ENCODE measurements at regions not wholly inside any gene's neighbourhood (a gene's known extent, or its start where the extent isn't known, plus 50 kb on each side); places are given as distances from the start of the nearest gene placed in this dataset.

DNA sequence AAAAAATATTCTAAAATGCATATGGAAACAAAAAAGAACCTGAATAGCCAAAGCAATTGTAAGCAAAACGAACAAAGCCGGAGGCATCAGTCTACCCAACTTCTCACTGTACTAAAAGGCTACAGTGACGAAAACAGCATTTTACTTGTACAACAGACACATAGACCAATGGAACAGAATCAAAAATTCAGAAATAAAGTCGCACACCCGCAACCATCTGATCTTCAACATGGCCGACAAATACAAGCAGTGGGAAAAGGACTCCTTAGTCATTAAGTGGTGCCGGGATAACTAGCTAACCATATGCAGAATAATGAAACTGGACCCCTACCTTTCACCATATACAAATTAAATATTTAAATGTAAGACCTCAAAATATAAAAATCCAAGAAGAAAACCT is 203.9 kb upstream of the PPFIA2 start:
- no peak for DNase-seq (ENCODE audit: extremely low read depth in 1 of 2, low read depth in 1 of 2)

DNA sequence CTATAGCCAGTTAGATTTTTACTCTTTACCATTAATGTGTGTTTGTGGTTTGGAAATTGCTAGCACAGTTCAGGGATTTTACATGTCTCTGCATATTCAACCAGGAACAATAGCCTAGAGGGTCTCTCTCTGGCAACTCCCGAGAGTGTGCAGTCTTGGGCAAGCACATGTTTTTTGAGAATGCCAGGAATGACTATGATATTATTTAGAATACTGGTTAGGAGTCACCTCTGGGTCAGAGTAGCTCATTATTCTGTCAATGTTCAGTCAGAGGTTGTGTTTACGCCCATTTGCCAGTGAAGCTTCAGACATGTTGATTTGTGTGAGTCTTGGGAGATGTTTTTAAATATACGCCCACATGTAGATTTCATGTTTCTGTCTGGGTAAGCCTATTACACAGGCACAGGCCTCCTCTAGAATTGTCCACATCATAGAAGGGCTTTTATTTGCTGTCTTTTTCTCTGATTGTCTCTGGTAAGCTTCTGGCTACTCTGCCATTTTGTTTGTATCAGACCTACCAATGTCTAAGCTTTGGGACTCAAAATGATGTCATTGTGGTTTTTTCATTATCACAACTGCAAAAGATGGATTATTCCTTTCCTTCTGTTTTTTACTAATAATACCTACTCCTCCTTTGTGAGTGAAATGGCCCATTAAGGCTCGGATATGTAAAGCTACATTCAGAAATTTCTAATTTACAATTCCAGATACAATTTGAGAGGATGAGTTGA is 203.1 kb upstream of the PPFIA2 start:
- no peak for DNase-seq (ENCODE audit: extremely low read depth in 1 of 2, low read depth in 1 of 2)

DNA sequence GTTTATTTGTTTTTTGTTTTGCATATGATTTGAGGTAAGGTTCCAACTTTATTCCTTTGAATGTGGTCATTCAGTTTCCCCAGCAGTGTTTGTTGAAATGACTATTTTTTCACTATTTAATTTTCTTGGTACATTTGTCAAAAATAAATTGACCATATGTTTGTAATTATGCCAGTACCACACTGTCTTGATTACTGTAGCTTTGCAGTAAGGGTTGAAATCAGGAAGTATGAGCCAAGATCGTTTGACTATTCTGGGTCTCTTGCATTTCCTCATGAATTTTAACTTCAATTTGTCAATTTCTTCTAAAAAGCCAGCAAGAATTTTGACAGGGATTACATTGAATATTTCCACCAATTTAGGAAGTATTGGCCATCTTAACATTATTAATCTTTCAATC is 199.3 kb upstream of the PPFIA2 start:
- no peak for DNase-seq (ENCODE audit: extremely low read depth in 1 of 2, low read depth in 1 of 2)

DNA sequence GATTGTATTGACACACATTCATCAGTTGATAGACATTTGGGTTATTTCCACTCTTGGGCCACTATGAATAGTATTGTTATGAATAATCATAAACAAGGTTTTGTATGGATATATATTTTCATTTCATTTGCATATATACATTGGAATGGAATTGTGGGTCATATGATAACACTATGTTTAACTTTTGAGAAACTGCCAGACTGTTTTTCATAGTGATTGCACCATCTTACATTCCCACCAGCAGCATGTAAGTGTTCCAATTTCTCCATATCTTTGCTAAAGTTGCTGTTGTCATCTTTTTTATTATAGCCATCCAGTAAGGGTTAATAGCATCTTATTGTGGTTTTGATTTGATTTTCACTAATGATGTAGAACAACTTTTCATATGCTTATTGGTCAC is 198.5 kb upstream of the PPFIA2 start:
- DNase-seq (ENCODE audit: extremely low read depth in 1 of 2, low read depth in 1 of 2), result no peak

DNA sequence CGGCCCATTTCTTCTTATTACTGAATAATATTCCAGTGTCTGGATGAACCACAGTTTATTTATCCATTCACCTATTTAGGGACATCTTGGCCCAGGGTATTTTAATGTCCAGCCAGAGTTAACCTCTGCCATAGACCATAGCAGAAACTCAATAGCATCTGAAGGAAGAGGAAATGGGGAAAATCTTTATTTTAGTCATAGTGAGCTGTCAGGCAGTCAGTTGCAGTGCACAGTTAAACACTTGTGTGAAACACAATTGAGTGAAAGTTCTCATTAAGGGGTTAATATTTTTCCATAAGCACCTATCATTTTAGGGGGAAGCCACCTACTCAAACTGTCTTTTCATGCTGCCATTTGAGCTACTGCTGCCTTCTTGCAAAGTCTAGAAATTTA is 197.3 kb upstream of the PPFIA2 start:
- DNase-seq (ENCODE audit: extremely low read depth in 1 of 2, low read depth in 1 of 2), result no peak

DNA sequence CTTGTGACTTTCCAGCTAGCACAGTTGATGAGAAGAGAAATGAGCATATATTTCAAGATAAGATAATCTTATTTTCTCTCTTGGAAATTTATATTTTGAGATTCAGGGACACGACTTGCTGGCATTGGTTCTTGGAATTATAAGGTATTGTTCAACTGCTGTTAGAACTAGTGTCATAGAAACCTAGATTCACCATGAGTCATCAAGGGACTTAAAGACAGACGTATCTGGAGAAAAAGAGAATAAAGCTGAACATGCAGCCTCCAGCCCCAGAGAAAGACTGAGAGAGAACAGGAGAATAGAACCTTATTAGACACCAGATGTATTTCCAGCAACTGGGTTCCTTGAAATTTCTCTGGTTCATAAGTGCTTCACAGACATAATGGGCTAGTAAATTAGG is 194.4 kb upstream of the PPFIA2 start:
- DNase-seq (ENCODE audit: extremely low read depth in 1 of 2, low read depth in 1 of 2), result no peak

DNA sequence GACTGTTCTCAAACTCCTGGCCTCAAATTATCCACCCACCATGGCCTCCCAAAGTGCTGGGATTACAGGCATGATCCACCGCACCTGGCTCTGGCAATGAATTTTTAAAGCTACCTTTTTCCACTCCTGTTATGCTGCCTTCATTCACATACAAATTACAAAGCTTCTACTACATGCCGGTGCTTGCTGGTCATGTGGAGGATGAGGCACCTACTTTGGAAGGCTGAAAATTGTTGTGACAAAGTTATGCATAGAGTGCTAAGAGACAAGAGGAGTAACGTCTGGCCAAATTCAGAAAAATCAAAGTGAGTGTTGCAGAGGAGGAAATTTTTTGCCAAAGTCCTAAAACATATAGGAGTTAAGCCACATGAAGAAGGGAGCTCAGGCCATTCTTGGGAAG is 191.7 kb upstream of the PPFIA2 start:
- DNase-seq (ENCODE audit: extremely low read depth in 1 of 2, low read depth in 1 of 2), result no peak

DNA sequence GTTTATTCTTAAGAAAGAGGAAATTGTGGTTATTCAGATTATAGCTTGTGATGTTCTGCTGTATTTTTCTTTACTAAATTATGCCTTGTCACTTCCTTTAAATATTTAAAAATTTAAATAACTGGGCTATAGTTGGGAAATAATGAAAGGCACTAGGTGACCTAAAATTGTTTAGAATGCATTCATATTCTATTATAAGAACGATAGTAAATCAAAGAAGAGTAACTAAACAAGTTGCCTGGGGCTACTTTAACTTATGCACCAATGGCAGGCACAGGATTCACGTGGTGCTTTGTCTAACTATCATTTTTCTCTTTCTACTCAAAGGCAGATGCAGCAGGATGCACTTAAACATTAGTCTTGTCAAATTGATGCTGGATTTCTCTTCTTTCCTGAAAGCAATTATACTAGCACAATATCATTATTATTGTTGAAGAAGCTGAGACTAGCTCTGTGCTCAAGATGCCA is 190.7 kb upstream of the PPFIA2 start:
- no peak for DNase-seq (ENCODE audit: extremely low read depth in 1 of 2, low read depth in 1 of 2)

DNA sequence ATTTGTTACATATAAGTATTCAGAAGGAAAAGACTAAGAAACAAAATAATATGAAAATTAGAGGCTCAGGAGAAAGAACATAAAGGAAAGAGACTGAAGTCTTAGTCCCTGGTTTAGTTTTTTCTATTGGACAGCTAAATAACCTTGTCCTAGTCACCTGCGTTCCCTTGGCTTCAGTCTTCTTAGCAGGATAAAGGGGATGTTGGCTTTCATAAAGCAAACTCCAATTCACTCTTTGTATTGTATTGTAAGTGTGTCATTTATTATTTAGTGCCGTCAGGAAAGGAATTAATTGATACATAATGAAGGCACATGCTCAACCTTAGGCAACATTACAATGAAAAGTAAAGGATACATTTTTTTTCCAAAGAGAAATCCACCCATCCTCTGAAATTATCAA is 190.3 kb upstream of the PPFIA2 start:
- DNase-seq (ENCODE audit: extremely low read depth in 1 of 2, low read depth in 1 of 2), result no peak

DNA sequence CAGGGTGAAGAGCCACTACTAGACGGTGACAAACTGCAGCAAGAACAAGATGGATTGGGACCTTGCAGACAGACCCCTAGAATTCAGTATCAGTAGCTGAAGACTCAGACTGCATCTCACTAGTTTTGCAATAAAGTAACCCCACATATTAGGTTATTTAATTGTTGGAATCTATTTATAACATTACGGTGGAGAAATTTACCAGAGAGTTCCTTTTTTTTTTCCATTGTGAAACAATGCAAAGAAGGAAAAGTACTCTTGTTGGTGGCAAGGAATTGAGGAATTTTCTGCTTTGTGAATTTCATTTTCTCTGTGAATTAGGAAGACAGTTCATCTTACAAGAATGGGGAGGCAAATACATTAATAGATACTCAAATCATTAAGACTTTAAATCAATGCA is 185.7 kb upstream of the PPFIA2 start:
- no peak for DNase-seq (ENCODE audit: extremely low read depth in 1 of 2, low read depth in 1 of 2)

DNA sequence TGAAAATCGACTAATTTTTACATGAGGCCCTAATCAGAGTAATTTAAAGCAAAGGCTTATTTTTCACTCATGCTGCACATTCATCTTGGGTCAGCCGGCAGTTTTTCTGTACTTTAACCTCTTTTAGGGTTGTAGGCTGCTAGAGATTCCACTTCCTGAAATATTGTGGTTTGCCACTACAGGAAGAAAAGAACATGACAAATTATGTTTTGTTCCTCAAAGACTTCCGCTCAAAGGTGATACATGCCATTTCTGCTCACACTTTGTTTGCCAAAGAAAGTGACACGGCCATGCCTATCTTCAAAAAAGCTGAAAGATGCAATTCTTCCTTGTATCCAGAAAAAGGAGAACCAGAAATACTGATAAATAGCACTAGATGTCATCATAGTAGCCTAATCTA is 183.4 kb upstream of the PPFIA2 start:
- no peak for DNase-seq (ENCODE audit: extremely low read depth in 1 of 2, low read depth in 1 of 2)

DNA sequence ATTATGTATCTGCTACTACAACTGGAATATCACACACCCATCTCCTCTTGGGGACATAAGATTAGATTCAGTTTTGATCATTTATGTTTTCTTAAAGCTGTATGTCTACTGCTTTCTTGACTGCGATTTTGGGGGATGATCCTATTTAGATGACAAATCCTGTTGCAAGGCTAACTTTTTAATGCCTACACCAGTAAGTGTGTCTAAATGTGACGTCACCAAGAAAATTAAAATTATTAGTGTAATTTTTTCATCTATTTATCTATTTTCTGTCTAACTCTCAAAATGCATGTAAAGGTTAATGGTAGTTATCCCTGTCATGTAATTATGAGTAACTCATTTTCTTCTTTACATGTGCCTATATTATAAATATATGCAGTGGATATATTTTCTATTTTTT is 170.9 kb upstream of the PPFIA2 start:
- no peak for DNase-seq (ENCODE audit: extremely low read depth in 1 of 2, low read depth in 1 of 2)

DNA sequence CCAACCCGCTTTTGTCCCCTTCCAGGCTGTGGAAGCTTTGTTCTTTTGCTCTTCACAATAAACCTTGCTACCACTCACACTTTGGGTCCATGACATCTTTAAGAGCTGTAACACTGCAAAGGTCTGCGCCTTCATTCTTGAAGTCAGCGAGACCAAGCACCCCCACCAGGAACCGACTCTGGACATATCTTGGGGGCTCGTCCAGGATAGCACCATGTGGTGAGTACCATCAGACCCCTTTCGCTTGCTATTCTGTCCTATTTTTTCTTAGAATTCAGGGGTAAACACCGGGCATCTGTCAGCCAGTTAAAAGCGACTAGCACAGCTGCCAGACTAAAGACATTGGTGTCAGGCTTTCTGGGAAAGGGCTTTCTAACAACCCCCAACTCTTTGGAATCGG is 137.6 kb upstream of the PPFIA2 start:
- DNase-seq (ENCODE audit: extremely low read depth in 1 of 2, low read depth in 1 of 2), result no peak

DNA sequence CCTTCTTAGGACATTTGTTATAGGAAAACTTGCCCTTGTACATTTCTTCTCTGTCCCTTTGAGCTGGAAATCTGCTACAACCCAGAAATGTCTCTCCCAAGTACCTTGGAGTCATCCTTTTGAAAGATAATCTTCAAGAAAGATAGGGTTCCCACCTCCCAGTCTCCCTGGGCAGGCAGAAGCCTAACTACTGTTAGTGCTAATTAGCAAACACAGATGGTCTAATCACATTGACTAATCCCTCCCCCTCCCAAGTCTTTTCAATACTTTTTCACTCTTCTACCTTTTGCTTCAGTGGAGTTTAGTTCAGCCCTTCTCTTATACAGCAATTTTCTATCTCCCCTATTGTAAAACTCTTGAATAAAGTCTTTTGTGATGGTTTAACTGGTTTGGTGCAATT is 129.8 kb upstream of the PPFIA2 start:
- DNase-seq (ENCODE audit: extremely low read depth in 1 of 2, low read depth in 1 of 2), result no peak

DNA sequence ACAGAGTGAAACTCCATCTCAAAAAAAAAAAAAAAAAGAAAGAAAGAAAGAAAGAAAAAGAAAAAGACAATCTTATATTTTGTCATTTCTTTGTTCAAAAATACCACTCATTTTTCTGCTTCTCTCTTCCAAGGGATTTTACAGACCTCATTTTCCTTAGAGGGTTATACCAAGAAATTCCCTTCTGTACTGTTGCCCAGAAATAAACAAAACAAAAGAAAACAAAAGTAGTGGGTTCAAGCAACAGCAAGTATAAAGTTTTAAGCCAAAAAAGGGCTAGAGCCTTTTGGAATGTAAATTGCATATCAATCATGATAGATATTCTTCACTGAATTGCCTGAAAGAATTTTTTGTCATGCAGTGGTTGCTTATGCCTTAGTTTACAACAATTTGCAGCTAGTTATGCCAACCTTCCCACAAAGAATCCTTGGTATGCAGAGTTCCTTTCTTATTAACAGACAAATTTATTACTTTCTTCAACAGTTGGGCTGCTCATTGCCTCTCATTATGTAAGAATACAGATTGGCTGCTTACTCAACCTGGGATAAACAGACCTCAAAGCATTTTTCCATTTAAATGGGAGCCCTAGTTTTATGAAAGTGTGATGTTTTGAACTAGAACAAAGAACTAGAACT is 129.1 kb upstream of the PPFIA2 start:
- no peak for DNase-seq (ENCODE audit: extremely low read depth in 1 of 2, low read depth in 1 of 2)

DNA sequence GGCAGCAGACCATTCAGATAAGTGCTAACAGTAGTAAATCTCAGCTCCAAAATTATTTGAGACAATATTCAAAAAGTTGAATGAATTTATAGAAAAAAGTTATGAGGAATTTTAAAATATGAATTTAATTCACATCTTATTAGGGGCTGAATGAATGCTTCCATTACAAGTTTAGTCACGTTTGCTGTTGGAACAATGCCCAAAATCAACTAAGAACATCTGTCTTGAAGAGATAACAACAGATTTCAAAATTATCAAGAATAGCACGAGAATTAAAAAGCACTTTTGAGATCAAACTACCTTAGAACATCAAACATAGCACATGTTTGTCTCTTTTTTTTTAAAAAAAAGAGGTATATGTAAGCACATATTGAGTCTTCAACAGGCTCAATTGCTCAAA is 115.4 kb upstream of the PPFIA2 start:
- DNase-seq (ENCODE audit: extremely low read depth in 1 of 2, low read depth in 1 of 2), result no peak

DNA sequence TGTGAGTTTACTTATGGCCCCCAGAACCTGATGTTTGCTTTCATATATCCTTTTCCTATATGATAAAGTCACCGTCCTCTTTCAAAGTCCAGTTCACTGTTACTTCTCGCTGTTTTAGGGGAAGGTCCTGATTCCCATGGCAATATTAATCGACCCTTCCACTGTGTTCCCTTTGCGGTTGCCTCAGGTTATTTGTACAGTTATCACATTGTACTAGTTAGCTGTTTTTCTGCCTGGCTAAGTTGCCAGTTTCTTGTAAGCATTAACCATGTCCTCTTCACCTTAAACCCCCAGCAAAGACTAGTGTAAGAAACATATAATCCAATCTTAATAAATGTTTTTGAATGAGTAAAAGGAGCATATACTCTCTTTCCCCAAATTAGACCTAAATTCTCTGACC is 115.0 kb upstream of the PPFIA2 start:
- DNase-seq (ENCODE audit: extremely low read depth in 1 of 2, low read depth in 1 of 2), result no peak

DNA sequence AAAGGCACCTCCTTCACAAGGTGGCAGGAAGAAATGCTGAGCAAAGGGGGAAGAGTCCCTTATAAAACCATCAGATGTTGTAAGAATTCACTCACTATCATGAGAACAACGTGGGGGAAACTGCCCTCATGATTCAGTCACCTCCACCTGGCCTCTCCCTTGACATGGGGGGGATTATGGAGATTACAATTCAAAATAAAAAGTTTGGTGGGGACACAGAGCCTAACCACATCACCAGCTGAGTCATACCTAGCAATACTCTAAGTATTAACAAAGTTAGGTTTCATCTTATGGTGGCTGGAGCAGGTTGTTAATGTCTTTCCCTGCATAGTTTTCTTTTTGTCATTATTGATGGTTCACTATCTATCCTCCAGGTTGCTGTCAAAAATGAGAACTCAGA is 113.2 kb upstream of the PPFIA2 start:
- DNase-seq (ENCODE audit: extremely low read depth in 1 of 2, low read depth in 1 of 2), result no peak

DNA sequence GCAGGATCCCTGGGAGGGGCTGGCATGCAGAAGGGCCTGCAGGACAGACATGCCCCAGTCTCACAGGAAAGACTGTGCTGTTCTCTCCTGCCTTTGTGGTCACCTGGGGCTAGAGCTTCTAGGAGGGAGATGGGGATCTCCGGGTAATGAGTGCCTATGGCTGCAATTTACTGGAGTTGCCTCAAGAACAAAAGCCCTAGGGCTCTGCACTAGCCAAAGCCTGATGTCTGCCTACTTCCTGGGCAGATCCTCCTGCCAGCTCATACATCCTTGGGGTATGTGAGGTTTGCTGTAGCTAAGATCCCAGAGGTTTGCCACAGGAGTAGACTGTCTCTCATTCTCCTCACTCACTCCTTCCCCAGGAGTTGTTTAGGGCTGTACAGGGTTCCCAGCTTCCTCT is 106.9 kb upstream of the PPFIA2 start:
- no peak for DNase-seq (ENCODE audit: extremely low read depth in 1 of 2, low read depth in 1 of 2)

DNA sequence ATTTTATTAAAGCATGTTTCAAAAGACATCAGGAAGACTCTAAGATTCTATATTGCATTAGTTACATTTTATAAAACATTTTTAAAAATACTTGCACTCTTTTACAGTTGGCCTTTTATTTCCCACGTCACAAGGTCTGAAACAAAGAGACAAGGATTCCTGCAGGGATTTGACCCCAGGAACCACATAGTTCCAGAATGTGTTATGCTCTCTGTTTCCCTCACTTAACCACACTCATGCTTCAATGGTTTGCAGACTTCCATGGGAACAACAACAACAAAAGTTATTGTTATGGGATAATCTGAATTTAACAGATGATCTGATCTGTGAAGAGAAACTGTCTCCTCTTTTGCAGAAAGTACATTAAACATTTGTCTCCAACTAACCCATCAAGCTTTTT is 104.3 kb upstream of the PPFIA2 start:
- no peak for DNase-seq (ENCODE audit: extremely low read depth in 1 of 2, low read depth in 1 of 2)

DNA sequence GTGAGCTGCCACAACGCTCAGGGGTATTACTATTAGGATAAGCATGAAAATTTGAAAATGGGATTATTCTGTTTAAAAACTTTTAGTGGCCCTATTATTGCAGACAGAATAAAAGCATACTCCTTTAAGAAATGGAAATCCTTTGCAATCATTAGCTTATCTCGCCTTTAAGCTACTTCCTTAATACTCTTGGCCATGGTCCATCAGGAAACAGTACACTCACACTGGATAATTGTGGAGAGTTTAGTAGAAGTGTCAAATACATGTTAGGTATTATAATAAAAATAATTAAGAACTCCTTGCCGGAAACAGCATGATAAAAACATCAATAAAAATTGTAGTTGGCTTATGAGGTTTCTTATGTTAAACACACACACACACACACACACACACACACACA is 100.4 kb upstream of the PPFIA2 start:
- DNase-seq (ENCODE audit: extremely low read depth in 1 of 2, low read depth in 1 of 2), result no peak

DNA sequence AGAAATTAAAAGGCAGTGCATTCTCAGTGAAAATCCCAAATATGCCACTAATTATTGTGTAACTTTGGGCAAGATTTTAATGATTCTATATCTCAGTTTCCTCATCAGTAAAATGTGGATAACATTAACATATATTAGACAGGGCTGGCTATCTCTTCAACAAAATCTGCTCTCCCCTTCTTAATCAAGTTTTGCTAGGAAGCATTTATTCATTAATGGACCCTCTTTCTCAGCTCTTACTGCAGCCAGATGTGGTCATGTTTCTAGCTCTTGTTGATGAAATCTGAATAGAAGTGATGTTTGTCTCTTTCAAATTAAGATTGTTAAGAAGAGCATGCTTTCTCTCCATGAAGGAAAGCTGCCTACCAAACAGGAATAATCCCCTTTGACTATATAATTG is 84.4 kb upstream of the PPFIA2 start:
- no peak for DNase-seq (ENCODE audit: extremely low read depth in 1 of 2, low read depth in 1 of 2)

DNA sequence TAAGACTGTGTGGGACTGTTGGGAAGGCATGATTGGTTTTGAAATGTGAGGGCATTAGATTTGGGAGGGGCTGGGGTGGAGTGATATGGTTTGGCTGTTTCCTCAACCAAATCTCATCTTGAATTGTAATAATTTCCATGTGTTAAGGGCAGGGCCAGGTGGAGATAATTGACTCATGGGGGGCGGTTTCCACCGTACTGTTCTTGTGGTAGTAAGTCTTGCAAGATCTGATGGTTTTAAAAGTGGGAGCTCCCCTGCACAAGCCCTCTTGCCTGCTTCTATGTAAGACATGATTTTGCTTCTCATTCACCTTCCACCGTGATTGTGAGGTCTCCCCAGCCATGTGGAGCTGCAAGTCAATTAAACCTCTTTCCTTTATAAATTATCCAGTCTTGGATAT is 76.6 kb upstream of the PPFIA2 start:
- DNase-seq (ENCODE audit: extremely low read depth in 1 of 2, low read depth in 1 of 2), result peak; percentile 31 to 42

All from stimulated activated CD8-positive, alpha-beta memory T cell treated with anti-CD3 and anti-CD28 coated beads, Interleukin-7, amount 100 ng/mL, for 48 hours (primary cell).